Nephron progenitor cell (in vitro differentiated cells): ENCODE measurements at regions not wholly inside any gene's neighbourhood (a gene's known extent, or its start where the extent isn't known, plus 50 kb on each side); places are given as distances from the start of the nearest gene placed in this dataset.

Experiments
- DNase-seq: peaks from one replicate; pipeline ENCODE4 v3.0.0; 2021
- H3K27ac Mint-ChIP-seq: 2 replicates; pipeline ENCODE4 v1.8.0; 2021; ENCODE audit warnings: mild to moderate bottlenecking, moderate library complexity, mixed read lengths
- H3K27me3 Mint-ChIP-seq: 2 replicates; pipeline ENCODE4 v1.8.0; 2021; ENCODE audit warnings: mild to moderate bottlenecking, low read depth, mixed read lengths; ENCODE audit not compliant: poor library complexity
- H3K36me3 Mint-ChIP-seq: 2 replicates; pipeline ENCODE4 v1.8.0; 2021; ENCODE audit warnings: low read depth, mixed read lengths
- H3K4me1 Mint-ChIP-seq: 2 replicates; pipeline ENCODE4 v1.8.0; 2021; ENCODE audit warnings: mixed read lengths
- H3K4me3 Mint-ChIP-seq: 2 replicates; pipeline ENCODE4 v1.8.0; 2021; ENCODE audit warnings: mild to moderate bottlenecking, moderate library complexity, mixed read lengths
- H3K9me3 Mint-ChIP-seq: 2 replicates; pipeline ENCODE4 v1.8.0; 2021; ENCODE audit warnings: mild to moderate bottlenecking, moderate library complexity, mixed read lengths
- CTCF ChIP-seq: fragments of 200-600 bp; sonication (generic); IDR thresholded peaks from 2 replicates; pipeline ENCODE4 v1.5.0; 2021; ENCODE audit warnings: antibody characterized with exemption

GRCh38 chr14:30214014-30214413 lies 286.4 kb upstream of the PRKD1 start:
- H3K27ac Mint-ChIP-seq, result no peak overlapping the region
- H3K27me3 Mint-ChIP-seq, result peaks cover 3% of the 10 kb centered on the region
- H3K36me3 Mint-ChIP-seq, result no peaks in the 10 kb centered on the region
- H3K4me3 Mint-ChIP-seq, result no peak overlapping the region
- no peaks in the 10 kb centered on the region for H3K4me1 Mint-ChIP-seq
- no peak for TF ChIP-seq CTCF
- no peak for DNase-seq
- no peaks in the 10 kb centered on the region for H3K9me3 Mint-ChIP-seq

- Mint-ChIP-seq H3K9me3 (no peaks in the 10 kb centered on the region), H3K4me1 (no peaks in the 10 kb centered on the region), H3K36me3 (no peaks in the 10 kb centered on the region), H3K27ac (no peak overlapping the region), H3K27me3 (peaks cover 3% of the 10 kb centered on the region), H3K4me3 (no peak overlapping the region)
- DNase-seq, result peak; percentile 12
- TF ChIP-seq CTCF, result peak; percentile 57
Measured at GRCh38 chr14:30214461-30215090, 286.9 kb upstream of the PRKD1 start.

GRCh38 chr14:30218907-30219306 lies 291.3 kb upstream of the PRKD1 start:
- Mint-ChIP-seq H3K4me3 (no peak overlapping the region), H3K27ac (no peak overlapping the region), H3K27me3 (peaks cover 6% of the 10 kb centered on the region), H3K9me3 (no peaks in the 10 kb centered on the region), H3K36me3 (no peaks in the 10 kb centered on the region), H3K4me1 (no peaks in the 10 kb centered on the region)
- TF ChIP-seq CTCF, result no peak
- no peak for DNase-seq

- no peak for DNase-seq
- TF ChIP-seq CTCF, result no peak
- Mint-ChIP-seq H3K27ac (no peak overlapping the region), H3K4me1 (no peaks in the 10 kb centered on the region), H3K36me3 (no peaks in the 10 kb centered on the region), H3K9me3 (no peaks in the 10 kb centered on the region), H3K27me3 (peaks cover 6% of the 10 kb centered on the region), H3K4me3 (no peak overlapping the region)
Measured at GRCh38 chr14:30221546-30221945, 293.9 kb upstream of the PRKD1 start.

- TF ChIP-seq CTCF, result no peak
- Mint-ChIP-seq H3K27ac (no peak overlapping the region), H3K4me3 (no peak overlapping the region), H3K4me1 (no peaks in the 10 kb centered on the region), H3K27me3 (peaks cover 6% of the 10 kb centered on the region), H3K9me3 (no peaks in the 10 kb centered on the region), H3K36me3 (no peaks in the 10 kb centered on the region)
- no peak for DNase-seq
Measured at GRCh38 chr14:30223385-30223785, 295.7 kb upstream of the PRKD1 start.

GRCh38 chr14:30223966-30224365 lies 296.3 kb upstream of the PRKD1 start:
- Mint-ChIP-seq H3K36me3 (no peaks in the 10 kb centered on the region), H3K27ac (no peak overlapping the region)

More at GRCh38 chr14:30223966-30224365, 296.3 kb upstream of the PRKD1 start:
- no peak for TF ChIP-seq CTCF
- Mint-ChIP-seq H3K9me3 (no peaks in the 10 kb centered on the region), H3K4me3 (no peak overlapping the region), H3K4me1 (no peaks in the 10 kb centered on the region), H3K27me3 (peaks cover 6% of the 10 kb centered on the region)
- no peak for DNase-seq
